ENCODE measurements at regions not wholly inside any gene's neighbourhood (a gene's known extent, or its start where the extent isn't known, plus 50 kb on each side); places are given as distances from the start of the nearest gene placed in this dataset.

- no peak for DNase-seq
Observed at GRCh38 chr2:21404137-21404536, 280.4 kb downstream of the TDRD15 start.

DNA sequence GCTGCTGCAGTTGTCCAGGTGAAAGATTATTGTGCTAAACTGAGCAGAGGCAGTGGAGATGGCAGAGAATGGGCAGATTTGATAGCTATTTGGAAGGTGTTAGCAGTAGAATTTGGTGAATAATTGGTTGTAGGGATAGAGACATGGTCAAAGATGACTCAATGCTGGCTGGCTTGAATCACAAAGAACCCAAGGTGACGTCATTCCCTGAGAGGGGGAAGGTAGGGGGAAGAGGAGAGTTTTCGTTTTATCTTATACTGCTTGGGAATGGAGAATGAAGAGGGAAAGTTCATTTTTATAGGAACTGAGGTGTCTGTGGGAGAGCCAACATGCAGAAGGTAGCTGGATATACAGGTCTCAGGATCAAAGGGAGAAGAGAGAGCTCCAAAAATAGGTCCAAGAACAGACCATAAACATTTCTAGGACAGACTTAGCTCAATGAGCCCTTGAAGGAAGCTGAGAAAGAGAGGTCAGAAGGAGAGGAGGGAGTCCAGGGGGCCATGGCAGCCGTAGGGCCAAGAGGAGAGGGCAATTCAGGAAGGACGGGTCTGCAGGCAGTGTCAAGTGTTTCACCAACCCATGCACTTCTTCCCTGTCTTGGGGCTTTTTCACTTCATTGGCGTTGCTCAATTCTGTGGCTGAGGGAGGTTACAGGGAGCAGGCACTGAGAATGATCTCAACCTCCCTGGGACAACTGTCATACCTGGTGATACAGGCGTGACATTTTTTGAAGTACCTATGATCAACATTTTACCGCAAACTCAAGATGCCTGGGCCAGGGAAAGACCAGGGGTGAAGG lies 281.3 kb downstream of the TDRD15 start:
- DNase-seq: no peak

DNA sequence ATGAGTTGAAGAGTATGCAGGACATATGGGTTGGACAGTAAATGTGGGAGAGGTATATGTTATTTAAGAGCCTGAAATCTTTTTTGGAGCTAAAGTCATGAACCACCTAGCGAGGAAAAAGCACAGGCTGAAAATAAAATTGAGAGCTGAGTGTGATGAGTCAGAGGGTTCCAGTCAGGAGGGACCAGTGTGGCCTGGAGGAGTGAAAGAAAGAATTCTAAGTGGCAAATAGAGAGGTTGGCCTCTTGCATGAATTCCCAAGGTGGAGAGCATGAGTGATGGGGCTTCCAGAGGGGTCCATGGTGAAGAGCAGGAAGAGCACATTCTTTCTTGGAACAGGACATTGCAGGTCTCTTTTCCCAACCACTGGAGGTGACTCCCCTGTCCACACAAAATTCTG lies 282.6 kb downstream of the TDRD15 start:
- no peak for DNase-seq

DNA sequence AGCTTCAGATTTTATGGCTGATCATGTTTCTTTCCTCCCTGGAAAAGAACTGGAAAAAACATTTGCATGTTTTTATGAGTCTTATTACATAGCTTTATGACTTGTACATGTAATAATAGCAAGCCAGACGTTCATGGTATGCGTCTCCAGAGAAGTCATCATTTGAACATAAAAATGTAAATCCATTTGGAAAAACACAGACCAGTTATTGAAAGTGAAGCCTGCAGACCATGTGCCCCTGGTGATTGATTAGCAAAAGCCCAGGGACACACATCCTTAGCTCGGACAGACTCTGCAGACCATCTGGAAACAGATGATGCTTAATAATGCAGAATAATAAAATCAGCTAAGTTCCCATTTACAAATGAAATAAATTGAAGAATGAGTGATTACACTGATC lies 283.1 kb downstream of the TDRD15 start:
- DNase-seq: no peak

DNA sequence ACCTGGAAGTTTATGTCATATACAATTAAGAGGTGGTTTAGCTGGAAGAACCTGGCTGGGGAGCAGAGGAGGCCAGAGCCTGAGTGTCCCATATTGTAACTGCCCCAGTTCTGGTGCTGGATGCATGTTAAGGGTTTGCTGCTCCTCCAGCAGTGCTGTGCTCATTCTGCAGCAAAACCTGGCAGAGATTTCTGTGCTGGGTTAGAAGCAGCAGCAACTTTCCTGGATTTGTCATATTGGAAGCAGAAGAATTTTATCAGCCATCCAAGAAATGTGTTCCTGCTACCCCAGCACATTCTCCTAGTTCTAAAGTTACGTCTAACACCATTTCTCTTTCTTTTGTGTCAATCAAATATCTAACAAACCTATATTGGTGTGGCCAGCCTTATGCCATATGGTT lies 284.1 kb downstream of the TDRD15 start:
- no peak for DNase-seq

GRCh38 chr2:21411741-21412140 lies 288.0 kb downstream of the TDRD15 start:
- no peak for DNase-seq

GRCh38 chr2:21412944-21413443 lies 289.2 kb downstream of the TDRD15 start:
- DNase-seq: no peak

GRCh38 chr2:21415234-21415633 lies 291.5 kb downstream of the TDRD15 start:
- no peak for DNase-seq

GRCh38 chr2:21416226-21416625 lies 292.5 kb downstream of the TDRD15 start:
- no peak for DNase-seq

DNA sequence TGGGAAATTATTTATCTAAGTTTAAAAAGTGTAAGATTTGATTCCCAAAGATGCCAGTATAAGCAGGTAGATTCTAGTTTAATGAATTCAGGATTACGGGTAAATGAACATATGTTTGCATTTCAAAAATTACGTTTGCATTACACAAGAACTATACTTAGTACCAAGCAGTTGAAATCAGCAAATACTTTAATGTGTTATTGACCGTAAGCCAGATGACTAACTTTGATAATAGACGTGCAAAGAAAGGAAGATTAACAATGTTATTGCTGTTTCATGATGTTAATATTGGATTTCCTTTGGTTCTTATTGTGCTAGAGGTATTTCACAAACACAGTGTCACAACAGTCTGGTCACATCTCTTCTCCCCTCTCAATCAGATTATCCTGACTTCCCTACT lies 294.7 kb downstream of the TDRD15 start:
- DNase-seq: no peak

DNA sequence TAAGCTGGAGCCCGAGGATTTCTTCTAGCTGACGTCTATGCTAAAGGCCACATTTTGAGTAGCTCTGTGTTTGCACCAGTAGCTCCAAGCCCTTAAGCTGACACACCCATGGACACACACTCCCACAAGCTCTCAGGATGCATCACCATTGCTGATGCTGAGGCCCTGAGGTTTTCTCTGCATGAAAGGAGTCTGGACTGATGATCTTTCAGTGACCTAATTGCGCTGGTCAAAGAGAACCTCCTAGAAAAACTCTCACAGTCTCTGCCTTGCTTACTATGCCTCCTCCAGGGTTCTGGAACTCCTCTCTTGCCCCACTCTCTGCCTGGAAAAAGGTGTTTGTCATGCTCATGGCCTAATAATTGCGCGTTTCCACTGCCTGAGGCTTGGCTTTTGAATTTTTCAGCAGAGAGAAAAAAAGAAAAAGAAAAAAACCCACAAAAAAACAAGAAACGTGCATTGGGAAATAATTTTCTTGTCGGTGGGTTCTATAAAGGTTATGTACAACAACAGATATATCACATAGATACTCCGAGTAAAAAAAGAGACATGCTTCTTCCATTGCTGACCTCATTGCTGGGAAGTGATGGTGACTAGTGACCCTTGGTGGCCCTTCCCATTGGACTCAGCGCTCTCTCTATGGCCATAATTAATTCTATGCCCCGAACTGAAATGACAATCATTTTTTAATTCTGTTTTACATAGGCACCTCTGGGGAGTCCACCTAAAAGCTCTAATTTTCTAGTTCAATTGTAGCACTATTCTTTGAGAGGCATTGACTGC lies 297.0 kb downstream of the TDRD15 start:
- DNase-seq: no peak

DNA sequence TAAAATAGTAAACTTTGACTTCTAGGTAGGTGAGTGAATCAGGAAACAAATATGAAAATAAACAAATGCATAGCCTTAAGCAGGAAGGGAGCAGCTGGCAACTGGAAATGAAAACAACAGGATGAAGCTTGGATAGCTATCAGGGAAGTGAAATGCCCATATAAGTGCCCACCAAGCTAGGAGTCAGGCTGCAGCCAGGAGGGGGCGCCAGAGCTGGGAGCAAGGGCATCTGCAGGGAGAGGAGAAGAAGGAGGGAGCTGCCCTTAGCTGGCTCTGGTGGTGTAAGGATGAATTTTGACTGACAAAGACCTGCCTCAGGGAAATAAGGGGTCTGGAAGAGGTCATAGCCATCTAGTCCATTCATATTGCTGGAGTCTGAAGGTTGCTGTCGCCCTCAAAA lies 298.3 kb downstream of the TDRD15 start:
- DNase-seq: no peak

DNA sequence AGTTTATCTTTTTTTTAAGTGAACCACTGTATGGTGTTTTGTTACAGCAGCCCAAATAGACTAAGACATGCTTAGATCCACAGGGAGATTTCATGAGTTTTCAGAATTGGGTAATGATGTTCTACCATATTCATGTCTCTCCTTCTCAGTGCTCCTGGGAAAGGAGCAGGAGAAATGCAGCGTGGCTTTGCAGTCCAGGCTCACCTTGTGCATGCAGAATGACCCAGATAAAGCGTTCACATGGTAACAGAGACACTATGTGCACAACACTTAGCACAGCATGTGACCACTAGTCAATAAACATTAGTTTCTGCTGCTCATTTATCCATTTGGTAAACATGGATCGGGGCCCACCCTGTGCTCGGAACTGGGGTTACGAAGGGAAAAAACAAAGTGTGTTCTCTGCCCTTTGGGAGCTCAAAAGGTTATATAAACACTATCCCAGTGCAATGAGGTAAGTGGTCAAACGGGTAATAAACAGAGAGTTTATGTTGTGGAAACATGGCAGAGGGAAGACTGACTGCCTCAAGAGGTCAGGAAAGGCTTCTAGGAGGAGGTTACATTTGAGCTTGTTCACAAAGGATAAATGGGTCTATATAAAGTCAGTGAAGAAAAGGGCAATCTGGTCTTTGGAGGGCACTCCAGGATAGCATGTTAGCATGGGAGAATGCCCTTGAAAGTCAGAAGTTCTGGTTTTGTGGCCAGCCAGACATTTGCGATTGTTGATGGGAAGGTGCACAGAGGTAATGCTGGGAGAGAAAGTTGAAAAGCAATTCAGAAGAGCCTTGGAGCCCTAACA lies 299.2 kb downstream of the TDRD15 start:
- no peak for DNase-seq

DNA sequence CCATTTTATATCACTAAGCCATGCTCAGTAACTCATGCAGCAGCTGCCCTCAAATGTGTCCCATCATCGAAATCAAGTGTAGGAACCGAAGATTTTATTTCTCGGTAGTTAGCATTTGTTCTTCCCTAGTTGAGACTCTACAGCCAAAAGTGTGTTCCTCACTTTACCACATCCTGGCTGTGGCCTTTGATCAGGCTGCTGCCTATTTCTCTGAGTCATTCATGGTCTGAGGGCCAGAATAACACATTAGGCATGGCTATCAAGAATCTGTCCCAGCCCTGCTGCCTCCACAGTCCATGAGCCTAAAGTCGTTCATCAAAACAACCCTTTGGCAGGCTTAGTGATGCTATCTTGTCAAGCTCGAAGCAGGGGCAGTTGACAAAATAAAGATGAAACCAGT lies 300.1 kb downstream of the TDRD15 start:
- no peak for DNase-seq

DNA sequence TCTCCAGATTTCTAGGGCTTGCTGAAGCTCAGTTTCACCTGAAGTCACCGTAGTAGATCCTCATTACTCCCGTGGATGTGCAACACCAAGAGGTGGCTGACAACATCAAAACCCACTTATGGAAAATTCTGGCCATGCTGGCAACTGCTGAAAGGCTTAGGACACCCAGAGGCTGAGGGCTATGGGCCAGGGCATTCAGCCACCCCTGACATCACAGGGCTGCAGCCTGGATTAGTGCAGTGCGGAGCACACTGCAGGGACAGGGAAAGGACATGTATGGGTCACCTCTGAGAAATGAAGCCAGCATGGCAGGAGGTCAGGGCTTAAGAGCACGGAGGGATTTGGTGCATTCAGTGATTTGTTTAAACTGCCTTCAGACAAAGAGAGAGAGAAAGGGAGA lies 300.6 kb downstream of the TDRD15 start:
- DNase-seq: no peak

- DNase-seq: no peak
Observed at GRCh38 chr2:21427606-21428005, 303.8 kb downstream of the TDRD15 start.

GRCh38 chr2:21428754-21429153 lies 305.0 kb downstream of the TDRD15 start:
- DNase-seq: no peak

- DNase-seq: no peak
Observed at GRCh38 chr2:21429747-21430146, 306.0 kb downstream of the TDRD15 start.

DNA sequence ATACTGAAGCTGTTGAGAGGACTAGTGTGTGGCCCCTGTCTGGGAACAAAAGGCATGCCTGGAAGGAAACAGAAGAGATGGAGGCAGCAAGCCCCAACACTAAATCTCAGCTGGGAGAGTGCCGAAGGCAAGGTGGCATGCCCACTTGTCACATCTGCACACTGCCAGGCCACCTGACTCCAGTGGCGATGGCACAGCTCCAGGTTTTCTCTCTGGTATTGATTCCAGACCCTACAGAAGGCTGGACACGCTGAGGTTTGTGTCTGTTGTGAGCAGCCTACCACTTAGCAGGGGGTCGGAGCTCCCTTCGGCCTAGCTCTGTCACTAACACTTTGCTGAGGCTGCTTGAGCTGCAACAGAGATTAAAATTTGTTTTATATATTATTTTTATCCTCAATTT lies 307.3 kb downstream of the TDRD15 start:
- no peak for DNase-seq

DNA sequence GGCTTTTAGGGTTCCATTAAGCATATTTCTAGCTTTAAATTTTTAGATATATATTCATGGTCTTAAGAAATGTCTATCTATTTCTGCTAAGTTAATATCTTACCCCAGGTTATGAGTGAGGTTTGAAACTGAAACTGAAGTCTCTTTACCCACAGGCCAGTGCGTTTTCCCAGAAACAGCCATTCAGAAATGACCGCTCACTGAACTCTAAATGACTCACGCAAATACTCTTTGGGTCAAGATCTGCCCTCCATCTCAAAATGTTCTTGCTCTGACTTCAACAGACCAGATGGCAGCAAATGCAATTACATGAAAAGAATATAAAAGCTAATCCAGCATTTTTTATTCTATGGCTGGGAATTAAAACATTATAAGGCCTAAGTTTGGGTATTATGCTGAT lies 315.2 kb downstream of the TDRD15 start:
- DNase-seq: no peak

DNA sequence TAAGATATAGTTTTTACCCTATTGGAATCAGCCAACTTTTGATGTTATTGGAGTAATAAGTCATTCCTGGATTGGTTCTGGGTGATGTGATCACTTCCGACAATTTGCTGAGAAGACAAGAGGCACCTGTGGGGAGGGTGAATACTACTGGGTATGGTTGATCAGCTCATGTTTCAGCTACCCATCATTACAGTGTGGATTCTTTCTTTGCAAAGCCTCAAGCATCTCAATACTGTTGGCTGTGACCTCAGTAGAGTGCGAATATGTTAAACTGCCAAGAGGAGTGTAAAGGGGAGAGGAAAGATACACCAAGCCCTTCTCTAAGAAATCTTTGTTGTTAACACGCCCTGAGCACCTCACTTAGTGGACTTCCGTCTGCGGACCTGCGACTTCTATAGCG lies 317.7 kb downstream of the TDRD15 start:
- no peak for DNase-seq

GRCh38 chr2:21443494-21444105 lies 319.8 kb downstream of the TDRD15 start:
- no peak for DNase-seq

- DNase-seq: no peak
Observed at GRCh38 chr2:21449881-21450280, 326.1 kb downstream of the TDRD15 start.
